ENCODE measurements at regions not wholly inside any gene's neighbourhood (a gene's known extent, or its start where the extent isn't known, plus 50 kb on each side); places are given as distances from the start of the nearest gene placed in this dataset.

DNA sequence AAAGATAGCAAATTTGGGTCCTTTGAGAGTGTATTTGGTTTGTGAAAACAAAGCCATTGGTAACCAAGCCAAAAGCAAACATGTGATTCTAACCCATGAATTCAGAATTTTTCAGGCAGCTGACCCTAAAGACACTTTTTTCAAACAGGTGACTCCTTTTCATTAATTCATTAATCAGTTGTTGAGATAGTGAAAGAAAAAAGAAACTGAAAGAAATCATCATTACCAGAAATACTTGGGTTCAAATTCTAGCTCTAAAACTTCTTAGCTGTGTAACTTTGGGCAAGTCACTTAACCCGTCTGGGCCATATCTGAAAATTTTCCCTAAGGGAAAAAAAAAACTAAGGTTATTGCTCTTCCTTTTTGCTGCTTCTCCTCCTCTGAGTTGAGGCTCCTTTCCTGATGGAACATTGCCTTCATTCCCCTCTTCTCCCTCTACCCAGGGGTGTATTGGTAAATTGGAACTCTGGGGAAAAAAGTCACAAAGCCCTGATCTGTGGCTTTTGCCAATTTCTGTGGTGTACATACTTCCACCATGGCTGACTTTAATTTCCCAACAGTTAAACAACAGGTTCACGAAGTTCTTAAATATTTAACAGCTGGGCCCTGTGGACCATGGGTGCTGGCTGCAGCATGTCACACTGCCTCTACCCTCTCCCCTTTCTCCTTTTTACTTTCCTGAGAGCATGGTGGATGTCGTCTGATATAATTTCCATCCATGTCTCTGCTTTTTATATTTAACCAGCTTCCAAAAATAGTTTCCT is 120.3 kb downstream of the ASB7 start:
- Histone ChIP-seq H3K4me3 (ENCODE audit: low read depth in 1 of 2, low read length in 2 of 2) (no peak overlapping the region), H3K9ac (ENCODE audit: low read length) (no peak overlapping the region), H3K9me3 (ENCODE audit: low read length) (no peaks in the 10 kb centered on the region), H3K4me1 (ENCODE audit: insufficient read depth, low read length) (no peaks in the 10 kb centered on the region), H3K27ac (ENCODE audit: low read depth, low read length) (peak overlapping the region; percentile 22), H3K36me3 (ENCODE audit: insufficient read depth, low read length) (no peaks in the 10 kb centered on the region), H3K27me3 (ENCODE audit: control insufficient read depth in 1 of 2, insufficient read depth in 2 of 2, low read length in 2 of 2) (no peaks in the 10 kb centered on the region)

DNA sequence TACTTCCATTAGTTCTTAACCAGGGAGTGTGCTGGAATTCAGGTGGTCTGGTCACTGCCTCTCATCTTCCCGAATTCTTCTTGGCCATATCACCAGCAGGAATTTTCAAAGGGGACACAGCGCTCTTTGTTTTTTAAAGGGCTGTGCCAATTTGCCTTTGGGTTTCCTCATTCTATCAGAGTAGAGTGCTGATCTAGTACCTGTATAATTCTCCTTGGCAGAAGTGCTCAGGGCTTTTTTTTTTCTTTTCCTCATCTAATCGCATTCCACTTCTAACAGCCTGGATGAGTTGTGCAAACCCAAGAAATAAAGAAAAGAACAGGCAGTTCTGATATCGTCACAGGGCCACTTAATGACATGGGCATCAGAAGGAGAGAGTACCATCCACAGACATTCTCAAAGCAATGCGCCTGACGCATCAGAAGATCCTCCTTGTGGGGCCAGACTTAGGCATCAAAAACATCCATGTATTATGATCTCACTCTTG is 121.0 kb downstream of the ASB7 start:
- H3K4me3 ChIP-seq (ENCODE audit: low read depth in 1 of 2, low read length in 2 of 2), result no peak overlapping the region
- H3K27ac ChIP-seq (ENCODE audit: low read depth, low read length), result no peak overlapping the region
- no peaks in the 10 kb centered on the region for H3K27me3 ChIP-seq (ENCODE audit: control insufficient read depth in 1 of 2, insufficient read depth in 2 of 2, low read length in 2 of 2)
- H3K4me1 ChIP-seq (ENCODE audit: insufficient read depth, low read length), result no peaks in the 10 kb centered on the region
- H3K36me3 ChIP-seq (ENCODE audit: insufficient read depth, low read length), result no peaks in the 10 kb centered on the region
- no peaks in the 10 kb centered on the region for H3K9me3 ChIP-seq (ENCODE audit: low read length)
- no peak overlapping the region for H3K9ac ChIP-seq (ENCODE audit: low read length)

DNA sequence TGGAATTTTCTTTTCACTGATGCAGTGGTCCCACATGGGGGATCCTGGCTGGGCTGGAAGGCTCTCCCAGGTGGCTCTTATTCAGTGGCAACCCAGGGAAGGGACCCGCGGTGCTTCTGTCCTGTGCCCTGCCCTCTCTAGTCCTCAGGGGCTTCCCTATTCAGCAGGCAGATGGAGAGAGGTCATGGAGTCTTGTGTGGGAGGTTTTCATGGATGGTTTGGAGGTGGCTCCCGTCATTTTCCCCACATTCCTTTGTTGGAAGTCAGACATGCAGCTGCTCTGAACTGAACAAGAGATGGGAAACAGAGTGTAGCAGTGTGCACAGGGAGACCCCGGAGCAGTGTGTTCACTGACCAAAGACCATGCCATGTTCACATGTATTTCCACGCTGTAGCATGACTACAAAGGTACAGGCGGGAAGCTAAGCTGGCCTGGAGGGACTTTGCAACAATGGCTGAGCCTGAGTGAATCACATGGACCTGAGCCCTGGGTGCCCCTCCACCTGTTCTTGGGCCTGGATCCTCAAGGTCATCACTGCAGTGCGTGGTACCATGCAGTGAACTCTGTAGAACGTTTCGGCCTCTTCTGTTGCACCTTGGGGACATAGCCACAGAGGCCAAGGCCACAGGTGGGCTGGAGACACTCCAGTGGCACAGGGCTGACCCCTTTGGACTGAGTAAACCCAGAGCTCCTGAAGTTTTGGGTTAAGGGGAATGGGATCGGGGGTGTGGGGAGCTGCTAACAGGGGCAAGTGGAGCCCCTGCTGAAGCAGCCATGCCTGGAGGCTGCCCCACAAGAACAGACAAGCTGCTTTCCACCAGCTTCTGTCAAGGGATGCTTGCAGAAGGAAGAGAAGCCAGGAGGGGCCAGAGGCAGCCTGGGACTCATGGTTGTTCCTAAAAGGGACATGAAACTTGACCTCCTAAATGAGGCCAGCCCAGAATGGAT is 123.0 kb downstream of the ASB7 start:
- Histone ChIP-seq H3K36me3 (ENCODE audit: insufficient read depth, low read length) (no peaks in the 10 kb centered on the region), H3K4me3 (ENCODE audit: low read depth in 1 of 2, low read length in 2 of 2) (no peak overlapping the region), H3K27ac (ENCODE audit: low read depth, low read length) (no peak overlapping the region), H3K9me3 (ENCODE audit: low read length) (no peaks in the 10 kb centered on the region), H3K9ac (ENCODE audit: low read length) (no peak overlapping the region), H3K4me1 (ENCODE audit: insufficient read depth, low read length) (no peaks in the 10 kb centered on the region), H3K27me3 (ENCODE audit: control insufficient read depth in 1 of 2, insufficient read depth in 2 of 2, low read length in 2 of 2) (no peaks in the 10 kb centered on the region)

GRCh38 chr15:100726070-100726420 is 123.7 kb downstream of the ASB7 start:
- H3K9ac ChIP-seq (ENCODE audit: low read length), result no peak overlapping the region
- no peaks in the 10 kb centered on the region for H3K27me3 ChIP-seq (ENCODE audit: control insufficient read depth in 1 of 2, insufficient read depth in 2 of 2, low read length in 2 of 2)
- no peaks in the 10 kb centered on the region for H3K9me3 ChIP-seq (ENCODE audit: low read length)
- no peak overlapping the region for H3K4me3 ChIP-seq (ENCODE audit: low read depth in 1 of 2, low read length in 2 of 2)
- no peaks in the 10 kb centered on the region for H3K36me3 ChIP-seq (ENCODE audit: insufficient read depth, low read length)
- no peak overlapping the region for H3K27ac ChIP-seq (ENCODE audit: low read depth, low read length)
- H3K4me1 ChIP-seq (ENCODE audit: insufficient read depth, low read length), result no peaks in the 10 kb centered on the region

DNA sequence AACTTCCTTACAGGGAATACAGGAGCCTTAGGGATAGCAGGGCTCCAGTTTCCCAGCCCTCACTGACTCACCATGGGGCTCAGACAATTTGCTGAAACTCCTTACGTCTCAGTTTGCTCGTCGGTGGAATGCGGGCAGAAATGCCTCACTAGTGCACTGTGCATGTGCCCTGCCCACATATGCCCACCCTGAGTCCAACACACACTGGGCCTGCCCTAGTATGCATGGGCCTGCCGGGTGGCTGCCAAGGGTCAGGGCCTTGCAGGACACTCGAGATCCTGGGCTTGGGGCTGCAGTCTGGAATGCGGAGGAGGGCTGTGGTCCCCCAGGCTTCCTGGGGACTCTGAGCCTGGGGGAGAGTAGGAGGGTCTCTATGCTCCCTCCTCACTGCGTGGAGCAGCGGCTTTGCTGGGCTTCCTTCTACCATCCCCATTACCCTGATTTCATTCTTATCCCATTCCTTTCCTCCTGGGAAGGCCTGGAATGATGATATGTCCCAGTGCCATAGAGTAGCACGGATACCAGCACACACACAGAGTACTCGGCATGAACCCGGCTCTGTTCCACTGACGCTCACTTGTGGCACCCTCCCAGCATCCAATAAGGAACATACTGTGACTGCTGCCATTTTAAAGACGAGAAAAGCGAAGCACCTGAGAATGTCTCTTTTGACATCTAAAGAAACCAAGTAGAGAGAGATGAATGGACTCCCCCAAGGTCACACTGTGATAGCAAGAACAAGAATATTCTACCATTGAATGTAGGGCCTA is 124.2 kb downstream of the ASB7 start:
- Histone ChIP-seq H3K9me3 (ENCODE audit: low read length) (no peaks in the 10 kb centered on the region), H3K4me3 (ENCODE audit: low read depth in 1 of 2, low read length in 2 of 2) (no peak overlapping the region), H3K36me3 (ENCODE audit: insufficient read depth, low read length) (no peaks in the 10 kb centered on the region), H3K27me3 (ENCODE audit: control insufficient read depth in 1 of 2, insufficient read depth in 2 of 2, low read length in 2 of 2) (no peaks in the 10 kb centered on the region), H3K4me1 (ENCODE audit: insufficient read depth, low read length) (no peaks in the 10 kb centered on the region), H3K27ac (ENCODE audit: low read depth, low read length) (no peak overlapping the region), H3K9ac (ENCODE audit: low read length) (no peak overlapping the region)

DNA sequence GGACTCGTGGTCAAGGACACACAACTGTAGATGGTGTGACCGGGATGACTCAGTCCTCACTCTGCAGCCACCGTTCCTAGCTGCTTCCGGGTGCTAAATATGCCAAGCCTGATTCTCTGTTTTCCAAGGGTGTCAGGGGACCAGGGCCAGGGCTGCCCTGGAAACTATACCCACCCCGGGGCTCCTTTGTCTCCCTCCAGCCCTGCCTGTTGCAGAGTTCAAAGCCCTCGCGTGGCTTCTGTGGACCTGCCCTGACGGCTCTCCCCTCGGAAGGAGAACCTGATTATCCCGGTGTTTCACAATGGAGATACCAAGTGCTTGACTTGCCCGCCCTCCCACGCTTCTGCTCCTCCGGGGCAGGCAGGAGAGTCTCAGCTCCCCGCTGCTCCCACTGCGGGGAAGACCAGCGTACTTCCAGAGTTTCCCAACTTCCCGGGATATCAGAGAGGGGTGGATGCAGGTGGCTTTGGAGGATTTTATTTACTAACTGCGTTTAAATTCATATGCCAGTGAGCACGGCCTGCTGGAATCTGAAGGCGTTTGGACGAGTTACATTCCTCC is 125.0 kb downstream of the ASB7 start:
- no peak overlapping the region for H3K9ac ChIP-seq (ENCODE audit: low read length)
- H3K4me1 ChIP-seq (ENCODE audit: insufficient read depth, low read length), result peaks cover 2% of the 10 kb centered on the region
- H3K27ac ChIP-seq (ENCODE audit: low read depth, low read length), result no peak overlapping the region
- H3K9me3 ChIP-seq (ENCODE audit: low read length), result no peaks in the 10 kb centered on the region
- no peaks in the 10 kb centered on the region for H3K27me3 ChIP-seq (ENCODE audit: control insufficient read depth in 1 of 2, insufficient read depth in 2 of 2, low read length in 2 of 2)
- H3K4me3 ChIP-seq (ENCODE audit: low read depth in 1 of 2, low read length in 2 of 2), result no peak overlapping the region
- no peaks in the 10 kb centered on the region for H3K36me3 ChIP-seq (ENCODE audit: insufficient read depth, low read length)

DNA sequence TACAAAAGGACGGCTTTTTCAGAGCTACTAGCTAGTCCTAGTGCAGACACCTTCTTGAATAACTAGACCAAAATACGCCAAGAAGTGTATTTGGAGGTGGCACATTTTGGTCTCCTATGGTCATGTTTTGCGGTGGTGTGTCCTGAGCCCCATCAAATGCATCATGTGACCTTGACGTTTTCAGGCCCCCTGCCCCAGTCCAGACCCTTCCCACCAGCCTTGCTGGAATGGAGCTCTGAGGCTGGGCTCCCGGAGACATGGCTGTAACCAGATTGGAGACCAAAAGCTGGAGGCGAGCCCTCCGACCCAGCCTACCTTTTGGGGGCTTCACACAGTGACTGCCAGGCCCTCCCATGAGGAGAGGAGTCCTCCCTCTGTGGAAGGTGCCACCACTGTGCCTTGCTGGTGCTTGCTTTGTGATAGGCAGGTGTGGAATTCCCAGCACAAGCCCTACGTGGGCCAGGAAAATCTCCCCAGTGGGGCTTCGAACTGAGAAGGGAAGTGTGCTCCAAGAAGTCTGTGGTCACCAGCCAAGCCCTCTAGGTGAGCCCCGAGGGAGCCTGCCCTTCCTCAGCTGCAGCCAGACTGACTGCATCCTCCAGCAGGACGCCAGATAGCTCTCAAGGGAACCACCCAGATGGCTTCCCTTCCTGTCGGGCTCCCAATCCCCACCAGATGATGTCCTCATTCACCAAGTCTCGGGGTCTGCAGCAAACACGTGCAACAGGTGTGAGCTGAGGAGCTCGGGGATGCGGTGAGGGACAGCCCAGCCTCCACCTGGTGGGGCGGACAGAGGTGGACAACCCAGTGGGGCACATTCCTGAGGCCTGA is 126.2 kb downstream of the ASB7 start:
- Histone ChIP-seq H3K4me1 (ENCODE audit: insufficient read depth, low read length) (peaks cover 14% of the 10 kb centered on the region), H3K9me3 (ENCODE audit: low read length) (no peaks in the 10 kb centered on the region), H3K27me3 (ENCODE audit: control insufficient read depth in 1 of 2, insufficient read depth in 2 of 2, low read length in 2 of 2) (no peaks in the 10 kb centered on the region), H3K4me3 (ENCODE audit: low read depth in 1 of 2, low read length in 2 of 2) (no peak overlapping the region), H3K27ac (ENCODE audit: low read depth, low read length) (no peak overlapping the region), H3K36me3 (ENCODE audit: insufficient read depth, low read length) (no peaks in the 10 kb centered on the region), H3K9ac (ENCODE audit: low read length) (no peak overlapping the region)

- no peak overlapping the region for H3K4me3 ChIP-seq (ENCODE audit: low read depth in 1 of 2, low read length in 2 of 2)
- no peaks in the 10 kb centered on the region for H3K9me3 ChIP-seq (ENCODE audit: low read length)
- no peak overlapping the region for H3K27ac ChIP-seq (ENCODE audit: low read depth, low read length)
- no peaks in the 10 kb centered on the region for H3K36me3 ChIP-seq (ENCODE audit: insufficient read depth, low read length)
- no peak overlapping the region for H3K9ac ChIP-seq (ENCODE audit: low read length)
- no peaks in the 10 kb centered on the region for H3K27me3 ChIP-seq (ENCODE audit: control insufficient read depth in 1 of 2, insufficient read depth in 2 of 2, low read length in 2 of 2)
- H3K4me1 ChIP-seq (ENCODE audit: insufficient read depth, low read length), result peaks cover 14% of the 10 kb centered on the region
Measured at GRCh38 chr15:100729461-100729860, 127.1 kb downstream of the ASB7 start.

- H3K4me1 ChIP-seq (ENCODE audit: insufficient read depth, low read length), result peaks cover 14% of the 10 kb centered on the region
- no peaks in the 10 kb centered on the region for H3K9me3 ChIP-seq (ENCODE audit: low read length)
- no peak overlapping the region for H3K9ac ChIP-seq (ENCODE audit: low read length)
- no peaks in the 10 kb centered on the region for H3K36me3 ChIP-seq (ENCODE audit: insufficient read depth, low read length)
- H3K4me3 ChIP-seq (ENCODE audit: low read depth in 1 of 2, low read length in 2 of 2), result no peak overlapping the region
- no peak overlapping the region for H3K27ac ChIP-seq (ENCODE audit: low read depth, low read length)
- no peaks in the 10 kb centered on the region for H3K27me3 ChIP-seq (ENCODE audit: control insufficient read depth in 1 of 2, insufficient read depth in 2 of 2, low read length in 2 of 2)
Measured at GRCh38 chr15:100730129-100730528, 127.7 kb downstream of the ASB7 start.

- Histone ChIP-seq H3K4me1 (ENCODE audit: insufficient read depth, low read length) (peaks cover 14% of the 10 kb centered on the region), H3K4me3 (ENCODE audit: low read depth in 1 of 2, low read length in 2 of 2) (no peak overlapping the region), H3K9me3 (ENCODE audit: low read length) (no peaks in the 10 kb centered on the region), H3K36me3 (ENCODE audit: insufficient read depth, low read length) (no peaks in the 10 kb centered on the region), H3K27ac (ENCODE audit: low read depth, low read length) (no peak overlapping the region), H3K9ac (ENCODE audit: low read length) (no peak overlapping the region), H3K27me3 (ENCODE audit: control insufficient read depth in 1 of 2, insufficient read depth in 2 of 2, low read length in 2 of 2) (no peaks in the 10 kb centered on the region)
Measured at GRCh38 chr15:100730655-100731266, 128.4 kb downstream of the ASB7 start.

All from muscle layer of colon (tissue), 2 donors.